ENCODE measurements at regions not wholly inside any gene's neighbourhood (a gene's known extent, or its start where the extent isn't known, plus 50 kb on each side); places are given as distances from the start of the nearest gene placed in this dataset.

DNA sequence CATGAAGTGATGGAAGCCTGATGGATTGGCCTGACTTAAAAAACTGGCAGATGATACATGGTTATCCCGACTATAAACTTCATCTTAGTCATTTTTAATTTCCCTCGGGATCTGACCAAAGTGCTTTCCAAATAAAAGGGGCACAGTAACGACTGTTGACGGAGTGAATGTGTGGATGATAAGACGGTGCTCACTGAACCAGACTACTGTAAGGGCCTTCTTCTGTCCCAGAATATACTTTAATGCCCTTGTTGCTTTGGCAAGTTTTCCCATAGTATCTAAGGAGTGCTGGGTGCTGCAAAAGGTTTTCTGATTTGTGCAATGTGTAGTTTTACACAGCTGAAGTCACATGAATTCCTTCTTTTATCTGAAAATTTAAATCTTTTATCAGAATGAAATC is 373.5 kb downstream of the DSEL start:
- no peak for ATAC-seq
- Histone ChIP-seq H4K20me1 (ENCODE audit: insufficient read depth) (no peaks in the 10 kb centered on the region), H3K36me3 (ENCODE audit: control insufficient read depth in 1 of 2, insufficient read depth in 2 of 2, low read length in 2 of 2) (no peaks in the 10 kb centered on the region), H2AFZ (ENCODE audit: low read depth, low read length, poor library complexity, severe bottlenecking) (no peak overlapping the region), H3K9ac (ENCODE audit: low read length) (no peak overlapping the region), H3K27me3 (ENCODE audit: insufficient read depth, low read length) (no peaks in the 10 kb centered on the region), H3K4me2 (ENCODE audit: low read length) (no peak overlapping the region), H3K9me3 (ENCODE audit: control insufficient read depth in 1 of 2, insufficient read depth in 1 of 2, low read depth in 1 of 2, low read length in 2 of 2) (peaks cover 10 to 15% of the 10 kb centered on the region in 2 experiments; a peak in 2 of 4 replicates), H3K27ac (ENCODE audit: low read depth, low read length) (no peak overlapping the region), H3K9me2 (ENCODE audit: insufficient read depth) (no peaks in the 10 kb centered on the region), H3K4me3 (replicated peaks in 1 of 2; ENCODE audit: low read depth in 1 of 2, low read length in 2 of 2) (no peak overlapping the region), H3K79me2 (ENCODE audit: insufficient read depth, low read length) (no peaks in the 10 kb centered on the region), H3K4me1 (ENCODE audit: control insufficient read depth in 1 of 2, insufficient read depth in 2 of 2, low read length in 2 of 2) (no peaks in the 10 kb centered on the region)
- ChIA-PET POLR2A (no interaction called here), RAD21 (ENCODE audit: low non-redundant PET in 1 of 2, low total read pairs in 2 of 2, uncharacterized antibody in 2 of 2, unreplicated experiment in 2 of 2) (no interaction called here), CTCF (no interaction called here)
- BruUV-seq (replicated peaks), result no TSS peak
- TF ChIP-seq, protein P1, sequence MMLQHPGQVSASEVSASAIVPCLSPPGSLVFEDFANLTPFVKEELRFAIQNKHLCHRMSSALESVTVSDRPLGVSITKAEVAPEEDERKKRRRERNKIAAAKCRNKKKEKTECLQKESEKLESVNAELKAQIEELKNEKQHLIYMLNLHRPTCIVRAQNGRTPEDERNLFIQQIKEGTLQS (IDR thresholded peaks at IDR 0.05), result no peak
- TF ChIP-seq, protein P2, sequence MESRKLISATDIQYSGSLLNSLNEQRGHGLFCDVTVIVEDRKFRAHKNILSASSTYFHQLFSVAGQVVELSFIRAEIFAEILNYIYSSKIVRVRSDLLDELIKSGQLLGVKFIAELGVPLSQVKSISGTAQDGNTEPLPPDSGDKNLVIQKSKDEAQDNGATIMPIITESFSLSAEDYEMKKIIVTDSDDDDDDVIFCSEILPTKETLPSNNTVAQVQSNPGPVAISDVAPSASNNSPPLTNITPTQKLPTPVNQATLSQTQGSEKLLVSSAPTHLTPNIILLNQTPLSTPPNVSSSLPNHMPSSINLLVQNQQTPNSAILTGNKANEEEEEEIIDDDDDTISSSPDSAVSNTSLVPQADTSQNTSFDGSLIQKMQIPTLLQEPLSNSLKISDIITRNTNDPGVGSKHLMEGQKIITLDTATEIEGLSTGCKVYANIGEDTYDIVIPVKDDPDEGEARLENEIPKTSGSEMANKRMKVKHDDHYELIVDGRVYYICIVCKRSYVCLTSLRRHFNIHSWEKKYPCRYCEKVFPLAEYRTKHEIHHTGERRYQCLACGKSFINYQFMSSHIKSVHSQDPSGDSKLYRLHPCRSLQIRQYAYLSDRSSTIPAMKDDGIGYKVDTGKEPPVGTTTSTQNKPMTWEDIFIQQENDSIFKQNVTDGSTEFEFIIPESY (IDR thresholded peaks at IDR 0.05; ENCODE audit: extremely low read depth, insufficient replicate concordance, low read length), result no peak
- TF ChIP-seq ZFX (IDR thresholded peaks at IDR 0.05) (no peak), FOSL1 (IDR thresholded peaks at IDR 0.05; ENCODE audit: low read depth) (no peak), SRF (IDR thresholded peaks at IDR 0.05; ENCODE audit: low read depth) (no peak)
- DNase-seq (ENCODE audit: low read depth, low spot score), result no peak
- intact Hi-C loops (cut with micrococcal nuclease), result no loop called here

DNA sequence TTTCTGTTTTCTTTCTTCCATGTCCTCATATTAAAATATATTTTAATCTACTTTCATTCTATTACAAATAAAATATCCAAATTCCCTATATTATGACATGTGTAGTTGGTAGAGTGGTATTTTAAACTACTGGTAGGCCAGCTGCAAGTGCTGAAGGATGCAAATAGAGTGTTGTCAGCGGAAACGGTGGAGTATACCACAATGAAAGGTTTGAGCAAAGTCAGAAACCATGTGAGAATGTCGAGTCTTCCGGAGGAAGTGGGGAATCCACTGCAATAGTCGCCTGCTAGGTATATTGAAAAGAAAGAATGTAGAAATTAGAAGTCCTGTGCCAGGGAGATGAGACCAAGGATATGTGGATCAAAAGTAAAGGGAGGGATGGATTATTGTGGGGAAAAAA is 373.9 kb downstream of the DSEL start:
- ATAC-seq, result no peak
- no peaks in the 10 kb centered on the region for H3K4me1 ChIP-seq (ENCODE audit: control insufficient read depth in 1 of 2, insufficient read depth in 2 of 2, low read length in 2 of 2)

More for the DNA sequence above, 373.9 kb downstream of the DSEL start:
- Histone ChIP-seq H3K27ac (ENCODE audit: low read depth, low read length) (no peak overlapping the region), H3K4me2 (ENCODE audit: low read length) (no peak overlapping the region), H3K79me2 (ENCODE audit: insufficient read depth, low read length) (no peaks in the 10 kb centered on the region), H3K9me3 (ENCODE audit: control insufficient read depth in 1 of 2, insufficient read depth in 1 of 2, low read depth in 1 of 2, low read length in 2 of 2) (peaks cover 10 to 15% of the 10 kb centered on the region in 2 experiments; a peak in 2 of 4 replicates), H3K27me3 (ENCODE audit: insufficient read depth, low read length) (no peaks in the 10 kb centered on the region), H2AFZ (ENCODE audit: low read depth, low read length, poor library complexity, severe bottlenecking) (no peak overlapping the region), H3K4me3 (replicated peaks in 1 of 2; ENCODE audit: low read depth in 1 of 2, low read length in 2 of 2) (no peak overlapping the region), H3K9me2 (ENCODE audit: insufficient read depth) (no peaks in the 10 kb centered on the region), H4K20me1 (ENCODE audit: insufficient read depth) (no peaks in the 10 kb centered on the region), H3K36me3 (ENCODE audit: control insufficient read depth in 1 of 2, insufficient read depth in 2 of 2, low read length in 2 of 2) (no peaks in the 10 kb centered on the region), H3K9ac (ENCODE audit: low read length) (no peak overlapping the region)
- intact Hi-C loops (cut with micrococcal nuclease), result no loop called here
- TF ChIP-seq, protein P3, sequence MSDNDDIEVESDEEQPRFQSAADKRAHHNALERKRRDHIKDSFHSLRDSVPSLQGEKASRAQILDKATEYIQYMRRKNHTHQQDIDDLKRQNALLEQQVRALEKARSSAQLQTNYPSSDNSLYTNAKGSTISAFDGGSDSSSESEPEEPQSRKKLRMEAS (IDR thresholded peaks at IDR 0.05), result no peak
- TF ChIP-seq CEBPB (IDR thresholded peaks at IDR 0.05; ENCODE audit: low read depth), result no peak
- ChIA-PET POLR2A (no interaction called here), RAD21 (ENCODE audit: low non-redundant PET in 1 of 2, low total read pairs in 2 of 2, uncharacterized antibody in 2 of 2, unreplicated experiment in 2 of 2) (no interaction called here), CTCF (no interaction called here)
- BruUV-seq (replicated peaks), result no TSS peak
- DNase-seq (ENCODE audit: low read depth, low spot score), result no peak

Data from HCT116 (cell line).